ENCODE measurements at regions not wholly inside any gene's neighbourhood (a gene's known extent, or its start where the extent isn't known, plus 50 kb on each side); places are given as distances from the start of the nearest gene placed in this dataset.

GRCh38 chr10:4514445-4515108 is 311.4 kb upstream of the AKR1E2 start:
- Mint-ChIP-seq H3K4me3 (no peak overlapping the region), H3K4me1 (no peaks in the 10 kb centered on the region), H3K27me3 (ENCODE audit: low read depth) (no peaks in the 10 kb centered on the region; the same call in 1 of the 2 replicates), H3K9me3 (no peaks in the 10 kb centered on the region), H3K27ac (no peak overlapping the region), H3K36me3 (no peaks in the 10 kb centered on the region)
- TF ChIP-seq ATF1 (CRISPR knock-in tag; IDR thresholded peaks at IDR 0.05) (no peak), CBFB (CRISPR knock-in tag; IDR thresholded peaks at IDR 0.05; ENCODE audit: low read depth) (no peak), ZNF219 (CRISPR knock-in tag; IDR thresholded peaks at IDR 0.05; ENCODE audit: borderline replicate concordance) (no peak), TCF7 (CRISPR knock-in tag; IDR thresholded peaks at IDR 0.05; ENCODE audit: low read depth) (no peak), ERG (CRISPR knock-in tag; IDR thresholded peaks at IDR 0.05) (no peak), AR (CRISPR knock-in tag; IDR thresholded peaks at IDR 0.05) (no peak), ZNF671 (CRISPR knock-in tag; IDR thresholded peaks at IDR 0.05) (no peak), RELA (CRISPR knock-in tag; IDR thresholded peaks at IDR 0.05; ENCODE audit: borderline replicate concordance) (no peak), PRRX2 (CRISPR knock-in tag; IDR thresholded peaks at IDR 0.05) (no peak), STAT6 (CRISPR knock-in tag; conservative IDR thresholded peaks at IDR 0.05; ENCODE audit: low read depth) (no peak), NFE2L1 (CRISPR knock-in tag; IDR thresholded peaks at IDR 0.05) (no peak), ZNF425 (CRISPR knock-in tag; conservative IDR thresholded peaks at IDR 0.05) (no peak), TP53 (CRISPR knock-in tag; IDR thresholded peaks at IDR 0.05) (no peak), CREB1 (CRISPR knock-in tag; IDR thresholded peaks at IDR 0.05) (no peak), ATF3 (CRISPR knock-in tag; conservative IDR thresholded peaks at IDR 0.05) (no peak), MAX (CRISPR knock-in tag; IDR thresholded peaks at IDR 0.05) (no peak)
- ATAC-seq (no peak), DNase-seq (ENCODE audit: low spot score) (no peak)
- POLR2A ChIA-PET: no interaction called here
- CTCF ChIA-PET: no interaction called here
